A549 (cell line): ENCODE measurements at regions not wholly inside any gene's neighbourhood (a gene's known extent, or its start where the extent isn't known, plus 50 kb on each side); places are given as distances from the start of the nearest gene placed in this dataset.
"Not testable (repeated sequence)": the region's sequence is repeated elsewhere in the genome, so short reads cannot be mapped to it uniquely, and the experiment has no call there.

Source experiments
- ATAC-seq, 2 experiments: fragments of 200-7000 bp in 1 of 2; fragments of >200 bp in 1 of 2; cut with Nextera tagmentation in 1 of 2; cut with Tn5 transposase in 1 of 2; 3 replicates each; pipeline versions ENCODE4 v1.8.0 to v1.9.1; 2018 to 2020; ENCODE audit warnings: mild to moderate bottlenecking in 1 of 2, moderate library complexity in 1 of 2
- CTCF ChIA-PET: fragments of 300-600 bp; sonication (Branson Sonifier 250); formaldehyde crosslinking; extraction: SDS; loops from one replicate; lab custom pipeline; 2021; ENCODE audit warnings: antibody characterized with exemption, inconsistent platforms; lab: Yijun Ruan, JAX
- POLR2A ChIA-PET: fragments of 350-600 bp; formaldehyde crosslinking; extraction: SDS; loops from one replicate; lab custom pipeline; 2021; ENCODE audit warnings: antibody characterized with exemption, inconsistent platforms; lab: Yijun Ruan, JAX
- DNase-seq, 2 experiments: peaks; one replicate each; pipeline versions ENCODE4 v3.0.0 to v3.0.0-alpha.2; 2011 to 2016; ENCODE audit warnings: low read depth in 1 of 2, low spot score in 1 of 2
- FAIRE-seq: peaks from 2 replicates; lab custom pipeline; 2011; peaks lifted over from hg19 to GRCh38; lab: Jason Lieb, UNC
- H3K27ac ChIP-seq, 2 experiments: fragments of >200 bp; sonication (Bioruptor Twin); formaldehyde crosslinking; 3 replicates each; pipeline ENCODE4 v1.5.1; 2016 to 2017
- H3K4me1 ChIP-seq: fragments of >200 bp; sonication (Bioruptor Twin); formaldehyde crosslinking; 3 replicates; pipeline ENCODE4 v1.6.1; 2016
- H3K4me2 ChIP-seq: fragments of >200 bp; sonication (Bioruptor Twin); formaldehyde crosslinking; 3 replicates; pipeline ENCODE4 v1.6.1; 2016
- H3K4me3 ChIP-seq: fragments of >200 bp; sonication (Bioruptor Twin); formaldehyde crosslinking; 3 replicates; pipeline ENCODE4 v1.5.1; 2016
- H3K9me3 ChIP-seq: fragments of >200 bp; sonication (Bioruptor Twin); formaldehyde crosslinking; 3 replicates; pipeline ENCODE4 v1.6.1; 2016
- CBX8 ChIP-seq: fragments of 200-600 bp; sonication (generic); IDR thresholded peaks from 2 replicates; pipeline ENCODE4 v1.6.1; 2016
- CEBPB ChIP-seq, 2 experiments: fragments of >200 bp in 1 of 2; sonication (Bioruptor Twin) in 1 of 2; formaldehyde crosslinking in 1 of 2; IDR thresholded peaks; 2 replicates each; pipeline ENCODE4 v1.6.1; 2012 to 2016
- CTCF ChIP-seq: fragments of >200 bp; sonication (Bioruptor Twin); formaldehyde crosslinking; IDR thresholded peaks from 3 replicates; pipeline ENCODE4 v1.5.1; 2016
- E2F6 ChIP-seq: IDR thresholded peaks from 2 replicates; pipeline ENCODE4 v1.6.1; 2012; ENCODE audit warnings: low read depth, borderline replicate concordance
- ELK1 ChIP-seq: fragments of 150-350 bp; IDR thresholded peaks from 2 replicates; pipeline ENCODE4 v1.6.1; 2014; ENCODE audit warnings: low read depth, mild to moderate bottlenecking, low read length
- ESRRA ChIP-seq: fragments of 150-350 bp; IDR thresholded peaks from 2 replicates; pipeline ENCODE4 v1.6.1; 2014; ENCODE audit warnings: mild to moderate bottlenecking, low read length, borderline replicate concordance
- HDAC2 ChIP-seq: fragments of 200-600 bp; sonication (generic); IDR thresholded peaks from 2 replicates; pipeline ENCODE4 v1.6.1; 2016
- HEYL ChIP-seq: fragments of 250-450 bp; sonication (Bioruptor Pico); IDR thresholded peaks from 2 replicates; pipeline ENCODE4 v1.8.0; 2021; ENCODE audit warnings: mild to moderate bottlenecking, moderate library complexity
- HOXB5 ChIP-seq: fragments of 250-450 bp; sonication (Bioruptor Pico); IDR thresholded peaks from 2 replicates; pipeline ENCODE4 v1.5.0; 2020; ENCODE audit warnings: mild to moderate bottlenecking, moderate library complexity
- JUN ChIP-seq, 2 experiments: fragments of >200 bp; sonication (Bioruptor Twin); formaldehyde crosslinking; IDR thresholded peaks; 2 replicates in 1 of 2; 3 replicates in 1 of 2; pipeline ENCODE4 v1.6.1; 2016 to 2017
- MYC ChIP-seq: IDR thresholded peaks from 2 replicates; pipeline ENCODE4 v1.6.1; 2012; ENCODE audit warnings: mild to moderate bottlenecking, inconsistent platforms, low read length, improper control_type of control experiment, borderline replicate concordance
- PHF8 ChIP-seq: fragments of 200-600 bp; sonication (generic); IDR thresholded peaks from 2 replicates; pipeline ENCODE4 v1.6.1; 2016; ENCODE audit warnings: low read depth, mild to moderate bottlenecking, antibody characterized with exemption, moderate library complexity, borderline replicate concordance
- RAD21 ChIP-seq, 2 experiments: fragments of >200 bp in 1 of 2; sonication (Bioruptor Twin) in 1 of 2; formaldehyde crosslinking in 1 of 2; IDR thresholded peaks in 1 of 2; conservative IDR thresholded peaks in 1 of 2; 2 replicates in 1 of 2; 3 replicates in 1 of 2; pipeline ENCODE4 v1.6.1; 2012 to 2018; ENCODE audit warnings: inconsistent platforms in 1 of 2
- SMC3 ChIP-seq: fragments of >200 bp; sonication (Bioruptor Twin); formaldehyde crosslinking; IDR thresholded peaks from 3 replicates; pipeline ENCODE4 v1.6.1; 2018; ENCODE audit warnings: inconsistent platforms
- SREBF2 ChIP-seq: fragments of 450-650 bp; IDR thresholded peaks from 2 replicates; pipeline ENCODE4 v1.6.1; 2014; ENCODE audit warnings: mild to moderate bottlenecking, moderate library complexity
- ZC3H11A ChIP-seq: fragments of 450-650 bp; IDR thresholded peaks from 2 replicates; pipeline ENCODE4 v1.6.1; 2014; ENCODE audit warnings: antibody characterized with exemption, mild to moderate bottlenecking
- ZSCAN20 ChIP-seq: fragments of 250-450 bp; sonication (Bioruptor Pico); IDR thresholded peaks from 2 replicates; pipeline ENCODE4 v1.8.0; 2022; ENCODE audit warnings: mild to moderate bottlenecking, moderate library complexity
- WGBS: methylation state at CpG from one replicate; pipeline ENCODE4 v1.1.6; 2017; ENCODE audit errors: missing lambda C conversion rate; 5-methylcytosine and 5-hydroxymethylcytosine counted together

GRCh38 chrX:143287236-143287635, 230.0 kb downstream of the SPANXN3 start:
- 3% methylated on average over 2 of the region's 2 CpGs for WGBS
- ATAC-seq: no peak

GRCh38 chrX:143270317-143270716, 244.6 kb downstream of the SPANXN4 start:
- CTCF ChIA-PET: no interaction called here
- no peak for ATAC-seq
- Histone ChIP-seq H3K4me3 (no peak overlapping the region), H3K4me1 (no peaks in the 10 kb centered on the region), H3K4me2 (no peak overlapping the region), H3K9me3 (no peaks in the 10 kb centered on the region), H3K27ac (no peak overlapping the region)
- 6% methylated on average over 5 of the region's 6 CpGs for WGBS
- DNase-seq: no peak
- POLR2A ChIA-PET: no interaction called here
- FAIRE-seq: no peak
- TF ChIP-seq CBX8 (no peak), HEYL (CRISPR knock-in tag) (no peak), ZC3H11A (no peak), CEBPB (IDR thresholded peaks at IDR 0.05) (no peak), MYC (no peak), ZSCAN20 (no peak), SREBF2 (no peak), HDAC2 (no peak), PHF8 (no peak), E2F6 (no peak), CTCF (no peak)

More at GRCh38 chrX:143287236-143287635, 230.0 kb downstream of the SPANXN3 start:
- H3K4me2 ChIP-seq: no peak overlapping the region
- ChIA-PET POLR2A (no interaction called here), CTCF (no interaction called here)
- DNase-seq: no peak
- H3K4me1 ChIP-seq: no peaks in the 10 kb centered on the region
- H3K4me3 ChIP-seq: no peak overlapping the region
- no peak for FAIRE-seq
- H3K27ac ChIP-seq: no peak overlapping the region
- no peaks in the 10 kb centered on the region for H3K9me3 ChIP-seq
- TF ChIP-seq JUN (IDR thresholded peaks at IDR 0.05) (no peak), SREBF2 (no peak), ESRRA (no peak)

- ATAC-seq, H3K4me1 ChIP-seq, CTCF ChIA-PET, H3K27ac ChIP-seq, POLR2A ChIA-PET, H3K9me3 ChIP-seq, FAIRE-seq, H3K4me2 ChIP-seq, DNase-seq, H3K4me3 ChIP-seq: not testable (repeated sequence)
- 19% methylated on average over 2 of the region's 2 CpGs for WGBS
Observed at GRCh38 chrX:143244593-143244992, 218.9 kb downstream of the SPANXN4 start.

GRCh38 chrX:143240658-143241057, 214.9 kb downstream of the SPANXN4 start:
- H3K9me3 ChIP-seq: no peaks in the 10 kb centered on the region
- DNase-seq (no peak), FAIRE-seq (no peak), ATAC-seq (no peak)
- H3K4me2 ChIP-seq: no peak overlapping the region
- TF ChIP-seq PHF8 (no peak), HOXB5 (CRISPR knock-in tag) (no peak), SMC3 (no peak), RAD21 (conservative IDR thresholded peaks at IDR 0.05 in 1 of 2, IDR thresholded peaks at IDR 0.05 in 1 of 2) (no peak), ELK1 (no peak)
- 3% methylated on average over 1 of the region's 1 CpG for whole genome bisulfite sequencing
- ChIA-PET POLR2A (no interaction called here), CTCF (no interaction called here)
- H3K4me3 ChIP-seq: no peak overlapping the region
- no peak overlapping the region for H3K27ac ChIP-seq
- H3K4me1 ChIP-seq: no peaks in the 10 kb centered on the region
